ENCODE measurements at regions not wholly inside any gene's neighbourhood (a gene's known extent, or its start where the extent isn't known, plus 50 kb on each side); places are given as distances from the start of the nearest gene placed in this dataset.

DNA sequence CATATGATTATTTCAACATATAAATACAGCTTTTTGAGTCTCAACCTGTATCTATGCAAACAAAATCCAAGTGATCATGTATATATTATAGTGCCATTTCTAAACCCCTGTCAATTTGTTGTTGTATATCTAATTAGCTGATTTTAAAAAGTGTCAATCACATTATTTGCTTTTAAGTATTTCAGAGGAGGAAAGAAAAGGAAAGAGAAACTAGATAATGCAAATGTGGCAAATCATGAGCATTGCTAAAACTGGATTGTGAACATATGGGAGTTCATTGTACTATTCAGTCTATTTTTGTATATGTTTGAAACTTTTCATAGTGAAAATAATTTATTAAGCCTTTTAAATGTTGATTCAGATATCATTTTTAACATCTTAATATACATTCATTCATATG lies 190.7 kb downstream of the ZIC4 start:
- H3K4me1 Mint-ChIP-seq: no peaks in the 10 kb centered on the region
- intact Hi-C loops (cut with micrococcal nuclease): no loop called here
- H3K36me3 Mint-ChIP-seq (ENCODE audit: low read depth): no peaks in the 10 kb centered on the region
- H3K27ac Mint-ChIP-seq: no peak overlapping the region
- H3K27me3 Mint-ChIP-seq: no peaks in the 10 kb centered on the region
- DNase-seq: no peak
- no peaks in the 10 kb centered on the region for H3K9me3 Mint-ChIP-seq
- H3K4me3 Mint-ChIP-seq: no peak overlapping the region

DNA sequence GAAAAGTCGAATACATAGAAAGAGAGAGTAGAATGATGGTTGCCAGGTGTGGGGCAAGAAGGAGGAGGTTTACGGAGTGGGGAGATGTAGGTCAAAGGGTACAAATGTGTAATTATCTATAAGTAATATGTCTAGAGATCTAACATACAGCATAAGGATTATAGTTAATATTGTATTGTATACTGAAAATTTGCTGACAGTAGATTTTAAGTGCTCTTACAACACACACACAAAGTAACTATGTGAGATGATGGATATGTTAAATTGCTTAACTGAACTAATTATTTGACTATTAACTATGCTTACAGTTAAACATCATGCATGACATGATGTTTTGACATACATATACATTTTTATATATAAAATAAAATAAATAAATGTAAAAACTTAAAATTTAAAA lies 192.7 kb downstream of the ZIC4 start:
- Mint-ChIP-seq H3K27ac (no peak overlapping the region), H3K36me3 (ENCODE audit: low read depth) (no peaks in the 10 kb centered on the region), H3K4me3 (no peak overlapping the region), H3K4me1 (no peaks in the 10 kb centered on the region), H3K27me3 (no peaks in the 10 kb centered on the region), H3K9me3 (no peaks in the 10 kb centered on the region)
- intact Hi-C loops (cut with micrococcal nuclease): no loop called here
- no peak for DNase-seq

DNA sequence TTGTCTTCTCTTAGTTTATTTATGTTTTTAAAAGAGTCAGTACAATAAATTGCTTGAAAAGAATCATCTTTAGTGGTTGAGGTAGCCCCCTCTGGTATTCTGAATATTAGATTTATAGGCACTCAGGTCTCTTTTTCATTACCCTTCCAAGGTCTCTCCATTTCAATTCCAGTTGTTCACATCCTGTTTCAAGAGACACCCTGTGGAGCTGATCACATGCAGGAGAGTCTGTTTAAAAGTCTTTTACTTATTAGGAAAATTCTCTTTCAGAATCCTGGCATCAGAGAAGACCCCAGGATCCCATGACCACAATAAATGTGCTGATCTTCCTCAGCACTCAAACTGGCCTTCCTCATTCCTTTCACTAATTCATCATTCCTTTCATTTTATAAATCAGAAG lies 195.7 kb downstream of the ZIC4 start:
- Mint-ChIP-seq H3K36me3 (ENCODE audit: low read depth) (no peaks in the 10 kb centered on the region), H3K4me3 (no peak overlapping the region), H3K9me3 (no peaks in the 10 kb centered on the region), H3K27ac (no peak overlapping the region), H3K4me1 (no peaks in the 10 kb centered on the region), H3K27me3 (no peaks in the 10 kb centered on the region)
- no peak for DNase-seq
- intact Hi-C loops (cut with micrococcal nuclease): no loop called here

DNA sequence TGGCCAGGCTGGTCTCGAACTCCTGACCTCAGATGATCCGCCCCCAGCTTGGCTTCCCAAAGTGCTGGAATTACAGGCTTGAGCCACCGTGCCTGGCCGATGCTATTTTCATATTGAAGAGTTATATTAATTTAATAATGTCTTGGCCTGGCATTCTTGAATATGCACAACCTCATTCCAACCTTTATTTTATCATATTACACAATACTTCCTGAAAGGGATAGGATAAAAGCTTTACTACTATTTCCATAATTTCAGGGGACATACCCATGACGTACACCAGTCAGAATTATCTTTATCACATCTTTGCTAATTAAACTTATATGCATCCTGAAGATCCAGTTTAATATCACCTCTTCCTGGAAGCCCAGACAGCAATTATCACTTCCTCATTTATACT lies 205.3 kb downstream of the ZIC4 start:
- no peak for DNase-seq
- Mint-ChIP-seq H3K4me3 (no peak overlapping the region), H3K27me3 (no peaks in the 10 kb centered on the region), H3K9me3 (no peaks in the 10 kb centered on the region), H3K27ac (no peak overlapping the region), H3K36me3 (ENCODE audit: low read depth) (no peaks in the 10 kb centered on the region), H3K4me1 (no peaks in the 10 kb centered on the region)
- intact Hi-C loops (cut with micrococcal nuclease): no loop called here

DNA sequence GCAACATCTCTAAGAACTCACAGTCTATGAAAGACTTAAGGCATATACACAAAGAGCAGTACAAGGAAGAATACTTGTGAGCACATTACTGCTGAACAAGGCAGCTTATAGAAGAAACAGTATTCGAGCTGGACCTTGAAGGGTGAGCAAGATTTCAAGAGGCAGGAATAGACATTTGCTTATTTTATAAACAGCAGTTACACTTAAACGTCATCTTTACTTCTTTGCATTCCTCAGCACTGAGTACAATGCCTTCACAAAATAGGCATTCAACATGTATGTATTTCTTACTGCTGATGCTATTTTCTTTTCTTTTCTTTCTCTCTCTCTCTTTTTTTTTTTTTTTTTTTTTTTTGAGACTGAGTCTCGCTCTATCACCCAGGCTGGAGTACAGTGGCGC lies 205.8 kb downstream of the ZIC4 start:
- intact Hi-C loops (cut with micrococcal nuclease): no loop called here

DNA sequence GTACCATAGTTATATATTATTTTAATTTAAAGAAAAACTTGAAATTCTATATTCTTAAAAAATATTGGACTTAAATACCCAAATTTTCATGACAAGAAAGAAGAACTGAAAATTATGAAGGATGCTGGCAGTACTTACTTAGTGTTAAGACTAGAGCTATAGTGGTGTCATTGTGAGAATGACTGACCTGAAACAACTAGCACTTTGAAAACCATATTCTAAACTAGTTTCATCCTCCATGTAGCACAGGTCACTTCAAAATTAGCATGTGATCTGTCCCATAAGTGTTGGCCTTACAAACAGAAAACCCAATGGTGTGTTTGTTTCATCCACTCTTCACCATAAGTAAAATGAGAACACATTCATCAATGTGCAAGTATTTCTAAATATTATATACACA lies 208.6 kb downstream of the ZIC4 start:
- Mint-ChIP-seq H3K4me1 (no peaks in the 10 kb centered on the region), H3K4me3 (no peak overlapping the region), H3K27ac (no peak overlapping the region), H3K27me3 (no peaks in the 10 kb centered on the region), H3K36me3 (ENCODE audit: low read depth) (no peaks in the 10 kb centered on the region), H3K9me3 (no peaks in the 10 kb centered on the region)
- intact Hi-C loops (cut with micrococcal nuclease): no loop called here
- no peak for DNase-seq

More for the DNA sequence above, 205.8 kb downstream of the ZIC4 start:
- Mint-ChIP-seq H3K4me1 (no peaks in the 10 kb centered on the region), H3K36me3 (ENCODE audit: low read depth) (no peaks in the 10 kb centered on the region), H3K27me3 (no peaks in the 10 kb centered on the region), H3K9me3 (no peaks in the 10 kb centered on the region), H3K4me3 (no peak overlapping the region), H3K27ac (no peak overlapping the region)
- DNase-seq: no peak

DNA sequence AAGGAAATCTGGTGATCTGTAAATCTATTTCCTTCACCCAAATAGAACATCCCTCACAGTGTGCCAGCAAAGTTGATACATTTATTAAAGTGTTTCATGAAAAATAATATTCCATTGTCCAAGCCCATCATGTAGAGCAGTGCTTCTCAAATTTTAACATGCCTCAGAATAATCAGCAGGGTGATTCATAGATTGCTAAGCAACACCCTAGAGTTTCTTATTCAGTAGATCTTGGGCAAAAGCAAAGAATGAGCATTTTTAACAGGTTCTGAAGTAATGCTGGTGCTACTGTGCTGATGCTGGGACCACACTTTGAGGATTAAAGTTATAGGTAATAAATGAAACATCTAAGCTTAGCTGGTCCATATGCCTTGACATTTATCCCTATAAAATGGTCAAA lies 210.5 kb downstream of the ZIC4 start:
- intact Hi-C loops (cut with micrococcal nuclease): no loop called here
- Mint-ChIP-seq H3K36me3 (ENCODE audit: low read depth) (no peaks in the 10 kb centered on the region), H3K27me3 (no peaks in the 10 kb centered on the region), H3K9me3 (no peaks in the 10 kb centered on the region), H3K4me3 (no peak overlapping the region), H3K4me1 (no peaks in the 10 kb centered on the region), H3K27ac (no peak overlapping the region)
- no peak for DNase-seq

DNA sequence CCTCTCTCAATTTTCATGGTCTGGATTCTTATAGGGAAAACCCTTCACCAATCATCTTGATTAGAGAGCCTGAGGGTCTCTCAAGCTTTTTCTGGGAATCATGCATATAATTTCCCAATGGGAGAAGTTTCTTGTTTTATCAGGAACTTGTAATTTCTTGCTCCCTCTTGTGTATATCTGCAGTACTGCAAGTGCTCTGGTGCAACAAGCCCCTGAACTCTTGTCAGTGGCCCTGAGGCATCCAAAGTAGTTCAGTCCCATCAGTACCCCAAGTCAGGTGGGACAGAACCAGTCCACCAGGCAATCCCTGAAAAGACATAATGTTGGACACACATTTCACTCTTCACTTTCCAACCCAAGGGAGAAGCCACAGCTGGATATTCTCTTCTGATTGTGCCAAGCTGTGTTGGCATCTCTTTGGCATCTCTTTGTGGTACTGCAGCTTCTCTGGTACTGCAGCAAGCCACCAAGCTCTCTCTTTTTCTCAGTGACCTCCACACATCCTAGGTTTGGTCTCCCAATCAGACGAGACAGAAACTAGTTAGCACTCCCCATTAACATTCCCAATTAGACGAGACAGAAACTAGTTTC lies 214.5 kb downstream of the ZIC4 start:
- Mint-ChIP-seq H3K4me3 (no peak overlapping the region), H3K9me3 (no peaks in the 10 kb centered on the region), H3K27ac (no peak overlapping the region), H3K27me3 (no peaks in the 10 kb centered on the region), H3K4me1 (no peaks in the 10 kb centered on the region), H3K36me3 (ENCODE audit: low read depth) (no peaks in the 10 kb centered on the region)
- intact Hi-C loops (cut with micrococcal nuclease): no loop called here
- DNase-seq: peak; percentile 64

DNA sequence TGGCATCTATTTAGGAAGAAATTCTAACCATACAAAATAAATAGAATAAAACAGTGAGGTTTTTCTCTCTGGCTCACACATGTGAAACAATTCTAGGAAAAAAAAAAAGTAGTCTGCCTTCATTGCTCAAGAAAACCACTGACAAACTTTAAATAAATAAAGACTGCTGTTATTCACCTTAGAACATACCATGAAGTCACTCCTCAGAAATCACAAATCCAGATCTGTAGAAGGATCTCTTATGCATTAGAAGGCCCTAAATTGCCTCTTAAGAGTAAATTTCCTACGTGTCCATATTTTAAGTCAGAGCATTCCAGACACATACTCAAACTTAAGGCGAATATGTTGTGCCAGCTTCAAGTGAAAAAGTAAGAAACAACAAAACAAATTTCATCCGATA lies 217.3 kb downstream of the ZIC4 start:
- Mint-ChIP-seq H3K27ac (no peak overlapping the region), H3K36me3 (ENCODE audit: low read depth) (no peaks in the 10 kb centered on the region), H3K4me1 (no peaks in the 10 kb centered on the region), H3K27me3 (no peaks in the 10 kb centered on the region), H3K9me3 (no peaks in the 10 kb centered on the region), H3K4me3 (no peak overlapping the region)
- intact Hi-C loops (cut with micrococcal nuclease): no loop called here
- DNase-seq: no peak

DNA sequence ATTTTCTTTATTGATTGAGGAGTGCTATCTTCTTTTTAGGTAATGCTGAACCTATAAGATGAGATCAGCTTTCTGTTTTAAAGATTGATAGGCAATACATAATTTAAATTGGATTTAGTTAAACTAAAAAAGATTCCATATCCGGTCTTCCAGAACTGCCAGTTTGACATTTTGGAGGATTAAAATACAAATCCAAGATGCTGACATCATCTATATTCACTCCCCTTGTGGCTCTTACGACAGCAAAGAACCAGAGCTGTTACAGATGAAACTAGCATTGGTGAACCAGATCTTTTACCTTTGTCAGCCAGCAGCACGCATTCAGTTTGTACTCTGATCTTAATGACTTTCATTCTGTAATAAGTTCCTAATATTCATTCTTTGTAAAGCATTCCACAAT lies 218.7 kb downstream of the ZIC4 start:
- H3K36me3 Mint-ChIP-seq (ENCODE audit: low read depth): no peaks in the 10 kb centered on the region
- no peaks in the 10 kb centered on the region for H3K27me3 Mint-ChIP-seq
- H3K9me3 Mint-ChIP-seq: no peaks in the 10 kb centered on the region
- intact Hi-C loops (cut with micrococcal nuclease): no loop called here
- no peak overlapping the region for H3K27ac Mint-ChIP-seq
- H3K4me3 Mint-ChIP-seq: no peak overlapping the region
- DNase-seq: no peak
- no peaks in the 10 kb centered on the region for H3K4me1 Mint-ChIP-seq

DNA sequence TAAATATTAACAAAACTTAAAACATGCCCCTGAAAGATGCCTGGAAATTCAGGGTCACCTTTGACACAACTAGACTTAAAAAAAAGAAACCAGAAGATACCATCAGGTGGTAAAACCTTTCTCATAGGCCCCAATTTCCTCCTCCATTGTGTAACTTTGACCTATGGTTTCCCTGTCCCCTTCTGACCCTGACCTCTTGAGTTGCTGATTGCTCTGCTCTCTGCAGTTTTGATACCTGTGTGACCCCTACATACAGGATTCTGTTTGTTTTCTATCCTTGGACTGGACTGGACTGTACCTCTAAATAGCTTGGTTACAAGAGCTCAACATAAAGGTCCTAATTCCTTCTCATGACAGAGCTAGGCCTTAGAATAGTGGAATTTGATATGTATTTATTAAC lies 220.6 kb downstream of the ZIC4 start:
- DNase-seq: no peak
- Mint-ChIP-seq H3K9me3 (no peaks in the 10 kb centered on the region), H3K27me3 (no peaks in the 10 kb centered on the region), H3K36me3 (ENCODE audit: low read depth) (no peaks in the 10 kb centered on the region), H3K4me1 (no peaks in the 10 kb centered on the region), H3K27ac (no peak overlapping the region), H3K4me3 (no peak overlapping the region)
- intact Hi-C loops (cut with micrococcal nuclease): no loop called here

DNA sequence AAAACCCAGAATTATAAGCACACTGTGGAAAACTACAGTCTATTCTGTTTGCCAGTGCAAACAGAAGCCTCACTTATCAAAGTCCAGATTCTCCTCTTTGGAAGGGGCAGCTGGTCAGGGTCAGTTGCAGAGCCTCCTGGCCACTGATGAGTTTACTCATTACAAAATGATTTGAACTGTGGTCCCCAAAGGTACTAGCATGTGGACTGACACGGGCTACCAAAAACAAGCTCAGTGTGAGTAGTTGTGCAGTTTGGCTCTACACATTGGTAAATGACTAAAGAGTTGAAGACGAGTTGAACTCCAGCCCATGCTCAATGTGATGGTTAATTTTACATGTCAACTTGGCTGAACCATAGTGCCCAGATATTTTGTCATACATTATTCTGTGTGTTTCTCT lies 221.5 kb downstream of the ZIC4 start:
- intact Hi-C loops (cut with micrococcal nuclease): no loop called here
- no peak overlapping the region for H3K27ac Mint-ChIP-seq
- DNase-seq: no peak
- H3K4me1 Mint-ChIP-seq: no peaks in the 10 kb centered on the region
- H3K9me3 Mint-ChIP-seq: no peaks in the 10 kb centered on the region
- H3K36me3 Mint-ChIP-seq (ENCODE audit: low read depth): no peaks in the 10 kb centered on the region
- H3K4me3 Mint-ChIP-seq: no peak overlapping the region
- no peaks in the 10 kb centered on the region for H3K27me3 Mint-ChIP-seq

DNA sequence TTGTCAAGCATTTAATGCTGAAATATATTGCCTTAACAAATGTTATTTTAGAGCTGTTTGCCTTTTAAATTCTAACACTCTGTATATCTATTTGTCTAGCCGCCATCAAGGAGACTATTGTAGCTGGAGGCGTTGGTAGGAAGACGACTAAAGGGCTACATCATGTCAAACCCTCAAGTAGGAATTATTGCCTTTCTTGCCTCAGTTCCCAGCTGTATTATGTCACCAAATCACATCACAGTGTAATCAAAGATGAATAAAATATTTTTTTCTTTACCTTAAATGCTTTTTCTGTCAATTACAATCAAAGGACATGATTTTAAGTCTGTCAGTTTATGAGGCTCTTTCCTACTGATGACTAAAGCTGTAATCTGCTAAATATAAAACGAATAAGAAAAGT lies 233.1 kb downstream of the ZIC4 start:
- Mint-ChIP-seq H3K36me3 (ENCODE audit: low read depth) (no peaks in the 10 kb centered on the region), H3K27ac (no peak overlapping the region), H3K9me3 (no peaks in the 10 kb centered on the region), H3K27me3 (no peaks in the 10 kb centered on the region), H3K4me1 (no peaks in the 10 kb centered on the region), H3K4me3 (no peak overlapping the region)
- intact Hi-C loops (cut with micrococcal nuclease): no loop called here
- no peak for DNase-seq

DNA sequence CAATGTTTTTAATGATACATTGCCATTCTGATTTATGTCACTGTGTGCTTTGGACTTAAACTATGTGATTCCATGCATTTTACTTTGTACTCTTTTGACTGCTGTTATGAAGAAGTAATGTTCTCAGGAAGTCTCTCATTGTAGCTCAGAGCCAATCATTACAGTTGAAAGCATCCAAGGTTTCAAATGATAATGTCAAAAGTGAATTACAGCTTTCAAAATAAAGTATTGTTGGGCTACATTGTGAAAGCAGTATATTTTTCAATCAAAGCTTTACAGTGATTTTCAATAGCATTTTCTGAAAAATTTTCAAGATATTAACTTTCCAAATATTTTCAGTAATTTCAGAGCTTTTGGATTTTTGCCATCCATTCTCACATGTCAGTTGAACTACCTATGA lies 243.6 kb downstream of the ZIC4 start:
- Mint-ChIP-seq H3K36me3 (ENCODE audit: low read depth) (no peaks in the 10 kb centered on the region), H3K4me1 (no peaks in the 10 kb centered on the region)

DNA sequence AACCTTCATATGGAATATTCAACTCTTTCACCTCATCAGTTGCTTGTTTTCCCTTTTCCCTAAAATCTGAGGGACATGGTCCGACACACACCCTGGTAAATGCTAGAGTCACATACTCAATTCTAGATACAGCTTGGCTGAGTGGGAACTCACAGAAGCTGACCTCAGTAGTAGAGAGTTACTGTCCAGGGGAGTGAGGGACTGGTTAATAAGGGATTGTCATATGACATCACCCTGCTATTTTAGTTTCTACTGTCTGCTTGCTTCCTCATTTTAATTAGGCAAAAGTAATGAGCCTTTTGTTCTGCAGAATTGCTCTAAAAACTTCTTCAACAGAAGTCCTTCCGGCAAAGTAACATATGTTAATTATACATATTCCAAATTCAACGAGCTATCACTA lies 244.5 kb downstream of the ZIC4 start:
- no peaks in the 10 kb centered on the region for H3K9me3 Mint-ChIP-seq
- no peak for DNase-seq

More for the DNA sequence above, 243.6 kb downstream of the ZIC4 start:
- Mint-ChIP-seq H3K27ac (no peak overlapping the region), H3K27me3 (no peaks in the 10 kb centered on the region), H3K9me3 (no peaks in the 10 kb centered on the region), H3K4me3 (no peak overlapping the region)
- intact Hi-C loops (cut with micrococcal nuclease): no loop called here
- no peak for DNase-seq

More for the DNA sequence above, 244.5 kb downstream of the ZIC4 start:
- Mint-ChIP-seq H3K4me1 (no peaks in the 10 kb centered on the region), H3K36me3 (ENCODE audit: low read depth) (no peaks in the 10 kb centered on the region), H3K27ac (no peak overlapping the region), H3K4me3 (no peak overlapping the region), H3K27me3 (no peaks in the 10 kb centered on the region)
- intact Hi-C loops (cut with micrococcal nuclease): no loop called here

Measured in activated CD4-positive, alpha-beta T cell treated with anti-CD3 and anti-CD28 coated beads, Interleukin-2, amount 10 ng/mL, durations not matched to agents 24 days and 14 days (primary cell).